Gastrocnemius medialis (tissue), 4 donors: ENCODE measurements at regions not wholly inside any gene's neighbourhood (a gene's known extent, or its start where the extent isn't known, plus 50 kb on each side); places are given as distances from the start of the nearest gene placed in this dataset.

Experiments used
- POLR2A ChIP-seq, 2 donors: fragments of 450-650 bp; IDR thresholded peaks; one replicate each; pipeline ENCODE4 v1.6.1; 2017; ENCODE audit warnings: antibody characterized with exemption in 2 of 2, mild to moderate bottlenecking in 2 of 2, moderate library complexity in 2 of 2
- TF ChIP-seq, protein P1 (sequence below), 5 experiments: fragments of 450-650 bp in 3 of 5; fragments of 200-600 bp in 2 of 5; sonication (generic) in 2 of 5; IDR thresholded peaks in 4 of 5; conservative IDR thresholded peaks in 1 of 5; 1 replicate in 4 of 5; 2 replicates in 1 of 5; pipeline ENCODE4 v1.5.1; 2016 to 2019; ENCODE audit warnings: antibody characterized with exemption in 5 of 5, mild to moderate bottlenecking in 3 of 5, moderate library complexity in 3 of 5

- no peak for TF ChIP-seq POLR2A (IDR thresholded peaks at IDR 0.05)
- TF ChIP-seq, protein P1, sequence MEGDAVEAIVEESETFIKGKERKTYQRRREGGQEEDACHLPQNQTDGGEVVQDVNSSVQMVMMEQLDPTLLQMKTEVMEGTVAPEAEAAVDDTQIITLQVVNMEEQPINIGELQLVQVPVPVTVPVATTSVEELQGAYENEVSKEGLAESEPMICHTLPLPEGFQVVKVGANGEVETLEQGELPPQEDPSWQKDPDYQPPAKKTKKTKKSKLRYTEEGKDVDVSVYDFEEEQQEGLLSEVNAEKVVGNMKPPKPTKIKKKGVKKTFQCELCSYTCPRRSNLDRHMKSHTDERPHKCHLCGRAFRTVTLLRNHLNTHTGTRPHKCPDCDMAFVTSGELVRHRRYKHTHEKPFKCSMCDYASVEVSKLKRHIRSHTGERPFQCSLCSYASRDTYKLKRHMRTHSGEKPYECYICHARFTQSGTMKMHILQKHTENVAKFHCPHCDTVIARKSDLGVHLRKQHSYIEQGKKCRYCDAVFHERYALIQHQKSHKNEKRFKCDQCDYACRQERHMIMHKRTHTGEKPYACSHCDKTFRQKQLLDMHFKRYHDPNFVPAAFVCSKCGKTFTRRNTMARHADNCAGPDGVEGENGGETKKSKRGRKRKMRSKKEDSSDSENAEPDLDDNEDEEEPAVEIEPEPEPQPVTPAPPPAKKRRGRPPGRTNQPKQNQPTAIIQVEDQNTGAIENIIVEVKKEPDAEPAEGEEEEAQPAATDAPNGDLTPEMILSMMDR (IDR thresholded peaks at IDR 0.05 in 4 of 5, conservative IDR thresholded peaks at IDR 0.05 in 1 of 5): no peak
Observed at GRCh38 chr12:132437252-132437932, 52.6 kb upstream of the FBRSL1 start.
